Suprapubic skin (tissue), 4 donors: ENCODE measurements at regions not wholly inside any gene's neighbourhood (a gene's known extent, or its start where the extent isn't known, plus 50 kb on each side); places are given as distances from the start of the nearest gene placed in this dataset.

Source experiments
- DNase-seq, 2 donors: peaks; one replicate each; pipeline ENCODE4 v3.0.0-alpha.2; 2019; ENCODE audit warnings: low spot score in 2 of 2
- H3K27ac ChIP-seq: fragments of 200-600 bp; sonication (generic); one replicate; pipeline ENCODE4 v1.5.1; 2019
- H3K27me3 ChIP-seq: fragments of 200-600 bp; sonication (generic); one replicate; pipeline ENCODE4 v1.5.1; 2019
- H3K36me3 ChIP-seq: fragments of 200-600 bp; sonication (generic); one replicate; pipeline ENCODE4 v1.5.1; 2019
- H3K4me1 ChIP-seq: fragments of 200-600 bp; sonication (generic); one replicate; pipeline ENCODE4 v1.5.1; 2019
- H3K4me3 ChIP-seq: fragments of 200-600 bp; sonication (generic); one replicate; pipeline ENCODE4 v1.5.1; 2019; ENCODE audit warnings: mild to moderate bottlenecking
- H3K9me3 ChIP-seq: fragments of 200-600 bp; sonication (generic); one replicate; pipeline ENCODE4 v1.5.1; 2019
- CTCF ChIP-seq, 2 donors: fragments of 200-600 bp in 1 of 2; fragments of 450-650 bp in 1 of 2; sonication (generic) in 1 of 2; IDR thresholded peaks; one replicate each; pipeline ENCODE4 v1.5.1; 2016 to 2019; ENCODE audit warnings: antibody characterized with exemption in 2 of 2, mild to moderate bottlenecking in 1 of 2, moderate library complexity in 1 of 2
- EP300 ChIP-seq: sonication (generic); formaldehyde crosslinking; IDR thresholded peaks from one replicate; pipeline ENCODE4 v1.6.1; 2017; ENCODE audit warnings: antibody characterized with exemption
- POLR2A ChIP-seq, 2 donors: fragments of 450-650 bp; IDR thresholded peaks; one replicate each; pipeline ENCODE4 v1.6.1; 2017; ENCODE audit warnings: antibody characterized with exemption in 2 of 2, mild to moderate bottlenecking in 2 of 2, moderate library complexity in 2 of 2
- POLR2AphosphoS5 ChIP-seq, 3 donors: sonication (generic); formaldehyde crosslinking; IDR thresholded peaks; one replicate each; pipeline ENCODE4 v1.6.1; 2017; ENCODE audit warnings: antibody characterized with exemption in 3 of 3
- WGBS: methylation state at CpG from one replicate; pipeline ENCODE4 v1.1.5; 2018; 5-methylcytosine and 5-hydroxymethylcytosine counted together

- H3K9me3 ChIP-seq: no peaks in the 10 kb centered on the region
- WGBS: 49% methylated on average over 25 of the region's 36 CpGs
- peak overlapping the region; percentile 85 for H3K27ac ChIP-seq
- no peaks in the 10 kb centered on the region for H3K36me3 ChIP-seq
- no peak for DNase-seq
- peak overlapping the region; percentile 11 for H3K4me3 ChIP-seq
- H3K27me3 ChIP-seq: no peaks in the 10 kb centered on the region
- H3K4me1 ChIP-seq: peaks cover 59% of the 10 kb centered on the region
- no peak for TF ChIP-seq EP300
- TF ChIP-seq POLR2AphosphoS5 (IDR thresholded peaks at IDR 0.05): peak in 1 of 3 donors; percentile 6
- no peak for TF ChIP-seq POLR2A (IDR thresholded peaks at IDR 0.05)
Observed at GRCh38 chr2:9753665-9754531, 89.4 kb upstream of the TAF1B start.

- Histone ChIP-seq H3K9me3 (no peaks in the 10 kb centered on the region), H3K36me3 (no peaks in the 10 kb centered on the region), H3K4me1 (peaks cover 64% of the 10 kb centered on the region), H3K27ac (peak overlapping the region; percentile 85), H3K4me3 (peak overlapping the region; percentile 11), H3K27me3 (no peaks in the 10 kb centered on the region)
- WGBS: 59% methylated on average over 5 of the region's 6 CpGs
- DNase-seq: no peak
- no peak for TF ChIP-seq EP300
- TF ChIP-seq CTCF (IDR thresholded peaks at IDR 0.05): no peak
- TF ChIP-seq POLR2A (IDR thresholded peaks at IDR 0.05): no peak
- no peak for TF ChIP-seq POLR2AphosphoS5 (IDR thresholded peaks at IDR 0.05)
Observed at GRCh38 chr2:9754532-9754887, 88.8 kb upstream of the TAF1B start.

GRCh38 chr2:9755008-9755407 is 88.3 kb upstream of the TAF1B start:
- Histone ChIP-seq H3K4me1 (peaks cover 69% of the 10 kb centered on the region), H3K36me3 (no peaks in the 10 kb centered on the region), H3K4me3 (no peak overlapping the region), H3K27me3 (no peaks in the 10 kb centered on the region), H3K9me3 (no peaks in the 10 kb centered on the region), H3K27ac (no peak overlapping the region)
- no peak for DNase-seq
- TF ChIP-seq EP300 (no peak), POLR2AphosphoS5 (IDR thresholded peaks at IDR 0.05) (no peak), POLR2A (IDR thresholded peaks at IDR 0.05) (no peak), CTCF (IDR thresholded peaks at IDR 0.05) (no peak)
- 94% methylated on average over 9 of the region's 11 CpGs for WGBS

DNA sequence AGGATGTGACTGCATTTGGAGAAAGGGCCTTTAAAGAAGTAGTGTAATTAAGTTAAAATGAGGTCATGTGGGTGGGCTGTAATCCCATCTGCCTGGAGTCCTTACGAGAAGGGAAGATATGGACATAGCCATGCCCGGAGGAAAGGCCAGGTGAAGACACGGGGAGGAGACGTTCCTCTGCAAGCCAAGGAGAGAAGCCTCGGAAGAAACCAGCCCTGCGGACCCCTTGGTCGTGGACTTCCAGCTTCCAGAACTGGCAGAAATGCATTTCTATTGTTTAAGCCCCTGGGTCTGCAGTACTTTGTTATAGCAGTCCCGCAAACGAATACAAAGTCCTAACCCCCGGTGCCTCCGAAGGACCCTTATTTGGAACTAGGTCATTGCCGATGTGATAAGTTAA is 87.6 kb upstream of the TAF1B start:
- no peaks in the 10 kb centered on the region for H3K36me3 ChIP-seq
- WGBS: 97% methylated on average over 12 of the region's 12 CpGs
- TF ChIP-seq CTCF (IDR thresholded peaks at IDR 0.05): no peak
- no peak for TF ChIP-seq POLR2AphosphoS5 (IDR thresholded peaks at IDR 0.05)
- TF ChIP-seq POLR2A (IDR thresholded peaks at IDR 0.05): no peak
- no peak for TF ChIP-seq EP300
- no peaks in the 10 kb centered on the region for H3K27me3 ChIP-seq
- peaks cover 76% of the 10 kb centered on the region for H3K4me1 ChIP-seq
- DNase-seq: no peak
- H3K4me3 ChIP-seq: no peak overlapping the region
- H3K9me3 ChIP-seq: no peaks in the 10 kb centered on the region
- H3K27ac ChIP-seq: no peak overlapping the region

DNA sequence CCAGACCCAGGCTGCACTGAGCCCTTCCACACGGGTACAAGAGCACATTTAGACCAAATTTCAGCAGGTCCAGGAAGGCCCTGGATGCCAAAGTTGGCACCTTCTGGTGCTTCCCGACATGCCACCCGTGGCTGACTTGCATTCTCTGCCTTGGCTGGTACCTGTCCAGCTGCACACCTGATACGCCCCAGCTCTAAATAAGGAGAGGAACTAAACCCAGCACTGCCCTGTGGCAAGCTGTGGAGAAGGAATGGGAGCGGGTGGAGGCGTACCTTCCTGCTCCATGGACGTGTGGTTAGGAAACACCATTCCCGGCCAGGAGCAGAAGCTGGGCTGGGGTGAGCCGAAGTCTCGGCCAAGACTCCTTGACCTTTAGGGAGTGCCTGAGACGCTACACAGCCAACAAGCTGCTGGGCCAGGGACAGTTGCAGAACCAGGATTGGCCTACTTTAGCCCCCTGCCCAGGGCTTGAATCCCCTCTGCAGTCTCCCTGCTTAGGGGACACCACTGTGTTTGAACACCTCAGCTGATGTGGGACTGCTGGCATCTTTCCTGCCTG is 86.5 kb upstream of the TAF1B start:
- no peak for DNase-seq
- WGBS: 57% methylated on average over 9 of the region's 11 CpGs
- H3K27ac ChIP-seq: peak overlapping the region; percentile 84

More for the DNA sequence above, 86.5 kb upstream of the TAF1B start:
- Histone ChIP-seq H3K4me1 (peaks cover 80% of the 10 kb centered on the region), H3K27me3 (no peaks in the 10 kb centered on the region), H3K36me3 (no peaks in the 10 kb centered on the region), H3K4me3 (no peak overlapping the region), H3K9me3 (no peaks in the 10 kb centered on the region)
- TF ChIP-seq POLR2A (IDR thresholded peaks at IDR 0.05) (no peak), POLR2AphosphoS5 (IDR thresholded peaks at IDR 0.05) (no peak), CTCF (IDR thresholded peaks at IDR 0.05) (no peak), EP300 (no peak)
